PC-9 (cell line): ENCODE measurements at regions not wholly inside any gene's neighbourhood (a gene's known extent, or its start where the extent isn't known, plus 50 kb on each side); places are given as distances from the start of the nearest gene placed in this dataset.

ENCODE experiments used
- BruUV-seq: library from RNA; stranded (reverse); fragments of 400-500 nt; replicated peaks from 2 replicates; lab custom pipeline; 2021; lab: Mats Ljungman, UMichigan
- CTCF ChIA-PET: fragments of 300-600 bp; sonication (Branson Sonifier 250); formaldehyde crosslinking; loops from one replicate; lab custom pipeline; 2022; ENCODE audit warnings: antibody characterized with exemption; lab: Charles Lee
- POLR2A ChIA-PET: fragments of 300-600 bp; sonication (Branson Sonifier 250); formaldehyde crosslinking; loops from one replicate; lab custom pipeline; 2022; ENCODE audit warnings: antibody characterized with exemption; ENCODE audit not compliant: unreplicated experiment; lab: Charles Lee
- DNase-seq, 2 experiments: peaks; one replicate each; pipeline versions ENCODE4 v3.0.0 to v3.0.0-alpha.2; 2015 to 2022; ENCODE audit warnings: mixed read lengths in 1 of 2
- H2AFZ ChIP-seq: fragments of 200-600 bp; sonication (generic); 2 replicates; pipeline ENCODE4 v1.8.1; 2017; ENCODE audit warnings: antibody characterized with exemption
- H3F3A ChIP-seq: fragments of 200-600 bp; sonication (generic); 2 replicates; pipeline ENCODE4 v1.8.1; 2017; ENCODE audit warnings: antibody characterized with exemption, mild to moderate bottlenecking, low read depth; ENCODE audit not compliant: insufficient read depth
- H3K27ac ChIP-seq: fragments of 200-600 bp; sonication (generic); 2 replicates; pipeline ENCODE4 v1.6.1; 2016; ENCODE audit warnings: mixed run types
- H3K27me3 ChIP-seq: fragments of 200-600 bp; sonication (generic); 2 replicates; pipeline ENCODE4 v1.6.1; 2016; ENCODE audit warnings: low read depth, mixed run types; ENCODE audit not compliant: insufficient read depth
- H3K36me3 ChIP-seq: fragments of 200-600 bp; sonication (generic); 2 replicates; pipeline ENCODE4 v1.6.1; 2016; ENCODE audit warnings: low read depth, mixed run types
- H3K4me1 ChIP-seq: fragments of 200-600 bp; sonication (generic); replicated peaks from 2 replicates; pipeline ENCODE4 v1.6.1; 2016; ENCODE audit warnings: mixed run types; ENCODE audit not compliant: insufficient read depth
- H3K4me2 ChIP-seq: fragments of 200-600 bp; sonication (generic); 2 replicates; pipeline ENCODE4 v1.6.1; 2017; ENCODE audit warnings: mixed run types
- H3K4me3 ChIP-seq: fragments of 200-600 bp; sonication (generic); 2 replicates; pipeline ENCODE4 v1.6.1; 2016; ENCODE audit warnings: mixed run types
- H3K79me2 ChIP-seq: fragments of 200-600 bp; sonication (generic); 2 replicates; pipeline ENCODE4 v1.6.1; 2017; ENCODE audit warnings: low read depth, mixed run types
- H3K9me2 ChIP-seq: fragments of 200-600 bp; sonication (generic); 2 replicates; pipeline ENCODE4 v1.8.1; 2017; ENCODE audit warnings: mild to moderate bottlenecking; ENCODE audit not compliant: insufficient read depth
- H3K9me3 ChIP-seq: fragments of 200-600 bp; sonication (generic); 2 replicates; pipeline ENCODE4 v1.8.1; 2016; ENCODE audit warnings: low read depth; ENCODE audit not compliant: insufficient read depth
- H4K20me1 ChIP-seq: fragments of 200-600 bp; sonication (generic); 2 replicates; pipeline ENCODE4 v1.8.1; 2017; ENCODE audit not compliant: insufficient read depth
- CTCF ChIP-seq: fragments of 200-600 bp; sonication (generic); conservative IDR thresholded peaks from 2 replicates; pipeline ENCODE4 v1.6.1; 2017; ENCODE audit warnings: mixed run types, antibody characterized with exemption, mild to moderate bottlenecking, moderate library complexity
- EZH2 ChIP-seq: fragments of 200-600 bp; sonication (generic); IDR thresholded peaks from 2 replicates; pipeline ENCODE4 v1.8.0; 2017; ENCODE audit warnings: antibody characterized with exemption, low read depth
- intact Hi-C: fragments of 100-400 bp; cut with micrococcal nuclease; formaldehyde crosslinking; loops from one replicate; pipeline ENCODE4 v1.10.0; 2022; ENCODE audit not compliant: unreplicated experiment

GRCh38 chr4:10200869-10201268 lies 84.3 kb upstream of the WDR1 start:
- BruUV-seq = no TSS peak
- Histone ChIP-seq H3K4me1 (no peaks in the 10 kb centered on the region), H3K79me2 (no peaks in the 10 kb centered on the region), H3K27me3 (no peaks in the 10 kb centered on the region), H3K27ac (no peak overlapping the region), H4K20me1 (no peaks in the 10 kb centered on the region), H3K9me2 (no peaks in the 10 kb centered on the region), H3K36me3 (no peaks in the 10 kb centered on the region), H3K9me3 (no peaks in the 10 kb centered on the region), H3K4me2 (no peak overlapping the region), H3K4me3 (no peak overlapping the region), H3F3A (no peaks in the 10 kb centered on the region), H2AFZ (no peak overlapping the region)
- intact Hi-C loops = no loop called here
- CTCF ChIA-PET = no interaction called here
- TF ChIP-seq CTCF = no peak
- POLR2A ChIA-PET = no interaction called here
- no peak for DNase-seq

GRCh38 chr4:10198365-10198764 lies 81.8 kb upstream of the WDR1 start:
- Histone ChIP-seq H2AFZ (no peak overlapping the region), H3K27ac (no peak overlapping the region), H3K36me3 (no peaks in the 10 kb centered on the region), H3F3A (no peaks in the 10 kb centered on the region), H3K9me3 (no peaks in the 10 kb centered on the region), H4K20me1 (no peaks in the 10 kb centered on the region), H3K4me3 (no peak overlapping the region), H3K4me1 (no peaks in the 10 kb centered on the region), H3K9me2 (no peaks in the 10 kb centered on the region), H3K27me3 (no peaks in the 10 kb centered on the region), H3K4me2 (no peak overlapping the region), H3K79me2 (no peaks in the 10 kb centered on the region)
- ChIA-PET POLR2A (no interaction called here), CTCF (no interaction called here)
- BruUV-seq = no TSS peak
- intact Hi-C loops = no loop called here
- TF ChIP-seq CTCF = no peak
- no peak for TF ChIP-seq EZH2
- DNase-seq = no peak

GRCh38 chr4:10197952-10198351 lies 81.4 kb upstream of the WDR1 start:
- H3K27ac ChIP-seq = no peak overlapping the region
- no TSS peak for BruUV-seq
- no peak overlapping the region for H3K4me3 ChIP-seq
- H3F3A ChIP-seq = no peaks in the 10 kb centered on the region
- TF ChIP-seq CTCF (no peak), EZH2 (no peak)
- no peaks in the 10 kb centered on the region for H3K4me1 ChIP-seq
- ChIA-PET CTCF (no interaction called here), POLR2A (no interaction called here)
- H3K9me3 ChIP-seq = no peaks in the 10 kb centered on the region
- H3K4me2 ChIP-seq = no peak overlapping the region
- no peaks in the 10 kb centered on the region for H3K27me3 ChIP-seq
- H3K9me2 ChIP-seq = no peaks in the 10 kb centered on the region
- H3K79me2 ChIP-seq = no peaks in the 10 kb centered on the region
- no peaks in the 10 kb centered on the region for H4K20me1 ChIP-seq
- H3K36me3 ChIP-seq = no peaks in the 10 kb centered on the region
- DNase-seq = no peak
- intact Hi-C loops = no loop called here
- H2AFZ ChIP-seq = no peak overlapping the region
